ENCODE measurements at regions not wholly inside any gene's neighbourhood (a gene's known extent, or its start where the extent isn't known, plus 50 kb on each side); places are given as distances from the start of the nearest gene placed in this dataset.
A peak's percentile ranks its signal among the peaks of the same experiment; 100 is the strongest.
"Not testable (repeated sequence)": the region's sequence is repeated elsewhere in the genome, so short reads cannot be mapped to it uniquely, and the experiment has no call there.

- Histone ChIP-seq H3K9ac (ENCODE audit: low read length in 2 of 2) (no peak overlapping the region), H3K9me3 (ENCODE audit: control insufficient read depth in 2 of 2, low read length in 2 of 2) (no peaks in the 10 kb centered on the region), H3K4me1 (ENCODE audit: control insufficient read depth, insufficient read depth, low read length) (peaks cover 2% of the 10 kb centered on the region), H3K27me3 (ENCODE audit: control insufficient read depth in 1 of 2, insufficient read depth in 2 of 2, low read length in 2 of 2) (peaks cover 9 to 10% of the 10 kb centered on the region in 2 donors), H3K27ac (ENCODE audit: low read length) (no peak overlapping the region), H3K36me3 (ENCODE audit: control insufficient read depth in 2 of 2, insufficient read depth in 2 of 2, low read length in 2 of 2) (no peaks in the 10 kb centered on the region), H3K4me3 (ENCODE audit: low read length in 2 of 2) (no peak overlapping the region)
These were observed 68.4 kb upstream of the PDZD8 start for GRCh38 chr10:117443686-117444041.

- Histone ChIP-seq H3K27ac (ENCODE audit: low read length) (no peak overlapping the region), H3K9ac (ENCODE audit: low read length in 2 of 2) (no peak overlapping the region), H3K4me3 (ENCODE audit: low read length in 2 of 2) (peak overlapping the region; percentile 53 to 58), H3K9me3 (ENCODE audit: control insufficient read depth in 2 of 2, low read length in 2 of 2) (no peaks in the 10 kb centered on the region), H3K4me1 (ENCODE audit: control insufficient read depth, insufficient read depth, low read length) (peaks cover 2% of the 10 kb centered on the region), H3K36me3 (ENCODE audit: control insufficient read depth in 2 of 2, insufficient read depth in 2 of 2, low read length in 2 of 2) (no peaks in the 10 kb centered on the region), H3K27me3 (ENCODE audit: control insufficient read depth in 1 of 2, insufficient read depth in 2 of 2, low read length in 2 of 2) (peaks cover 9 to 10% of the 10 kb centered on the region in 2 donors)
These were observed 67.9 kb upstream of the PDZD8 start for GRCh38 chr10:117442944-117443685.

DNA sequence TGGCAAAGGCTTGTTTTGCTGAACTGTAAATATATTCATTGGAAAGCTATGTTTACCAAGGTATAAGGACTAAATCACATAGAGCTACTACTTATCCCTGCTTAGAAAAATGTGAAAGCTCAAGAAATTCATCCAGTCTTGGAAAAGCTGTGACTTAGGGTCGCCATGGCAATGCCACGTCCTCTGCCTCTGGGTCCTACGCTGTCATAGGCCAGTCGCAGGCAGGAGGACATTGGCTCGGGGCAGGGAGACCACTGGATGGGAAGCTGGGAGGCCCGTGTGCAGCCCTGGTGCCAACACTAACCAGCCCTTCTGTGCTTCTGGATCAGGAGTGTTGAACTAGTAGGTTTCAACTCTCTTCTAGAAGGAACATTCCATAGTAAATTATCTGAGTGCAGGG is 67.3 kb upstream of the PDZD8 start:
- Histone ChIP-seq H3K9ac (ENCODE audit: low read length in 2 of 2) (no peak overlapping the region), H3K9me3 (ENCODE audit: control insufficient read depth in 2 of 2, low read length in 2 of 2) (no peaks in the 10 kb centered on the region), H3K27me3 (ENCODE audit: control insufficient read depth in 1 of 2, insufficient read depth in 2 of 2, low read length in 2 of 2) (peaks cover 9 to 10% of the 10 kb centered on the region in 2 donors), H3K36me3 (ENCODE audit: control insufficient read depth in 2 of 2, insufficient read depth in 2 of 2, low read length in 2 of 2) (no peaks in the 10 kb centered on the region), H3K4me1 (ENCODE audit: control insufficient read depth, insufficient read depth, low read length) (peaks cover 2% of the 10 kb centered on the region), H3K27ac (ENCODE audit: low read length) (no peak overlapping the region), H3K4me3 (ENCODE audit: low read length in 2 of 2) (no peak overlapping the region)

DNA sequence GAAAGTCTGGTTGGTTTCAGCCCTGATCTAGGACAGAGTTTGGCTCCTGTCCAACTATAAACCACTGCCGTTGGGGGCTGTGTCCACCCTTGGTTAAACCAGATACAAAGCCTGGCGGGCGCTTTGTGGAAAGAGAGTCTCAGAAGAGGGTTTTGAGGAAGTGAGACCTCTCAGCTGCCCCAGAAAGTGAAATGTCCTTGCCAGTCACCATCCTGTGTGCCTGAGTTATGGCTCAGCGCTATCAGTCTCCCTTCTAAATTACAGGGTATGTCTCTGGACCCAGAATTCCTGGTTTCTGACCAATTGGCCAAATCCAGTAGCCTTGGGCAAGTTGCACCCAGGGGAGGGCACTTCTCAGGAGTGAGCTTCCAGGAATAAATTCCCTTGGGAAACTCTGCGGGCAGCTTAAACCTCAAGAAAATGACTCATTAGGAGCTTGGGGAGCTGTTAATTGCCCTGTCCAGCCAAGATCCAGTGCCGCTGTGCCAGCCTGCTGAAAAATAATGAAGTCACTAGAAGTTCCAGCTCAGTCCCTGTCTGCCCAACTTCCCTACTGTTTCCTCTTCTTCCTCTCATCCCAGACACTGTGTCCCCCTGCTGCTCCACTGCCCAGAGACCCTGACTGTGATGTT is 66.7 kb upstream of the PDZD8 start:
- Histone ChIP-seq H3K36me3 (ENCODE audit: control insufficient read depth in 2 of 2, insufficient read depth in 2 of 2, low read length in 2 of 2) (no peaks in the 10 kb centered on the region), H3K4me1 (ENCODE audit: control insufficient read depth, insufficient read depth, low read length) (peaks cover 2% of the 10 kb centered on the region), H3K27ac (ENCODE audit: low read length) (no peak overlapping the region), H3K27me3 (ENCODE audit: control insufficient read depth in 1 of 2, insufficient read depth in 2 of 2, low read length in 2 of 2) (peaks cover 9 to 10% of the 10 kb centered on the region in 2 donors), H3K4me3 (ENCODE audit: low read length in 2 of 2) (no peak overlapping the region), H3K9ac (ENCODE audit: low read length in 2 of 2) (no peak overlapping the region), H3K9me3 (ENCODE audit: control insufficient read depth in 2 of 2, low read length in 2 of 2) (no peaks in the 10 kb centered on the region)

- no peak overlapping the region for H3K9ac ChIP-seq (ENCODE audit: low read length in 2 of 2)
- no peak overlapping the region for H3K4me3 ChIP-seq (ENCODE audit: low read length in 2 of 2)
- no peaks in the 10 kb centered on the region for H3K9me3 ChIP-seq (ENCODE audit: control insufficient read depth in 2 of 2, low read length in 2 of 2)
- no peaks in the 10 kb centered on the region for H3K36me3 ChIP-seq (ENCODE audit: control insufficient read depth in 2 of 2, insufficient read depth in 2 of 2, low read length in 2 of 2)
- H3K27me3 ChIP-seq (ENCODE audit: control insufficient read depth in 1 of 2, insufficient read depth in 2 of 2, low read length in 2 of 2), result peaks cover 9 to 10% of the 10 kb centered on the region in 2 donors
- H3K4me1 ChIP-seq (ENCODE audit: control insufficient read depth, insufficient read depth, low read length), result peaks cover 2% of the 10 kb centered on the region
- H3K27ac ChIP-seq (ENCODE audit: low read length), result no peak overlapping the region
These were observed 66.1 kb upstream of the PDZD8 start for GRCh38 chr10:117441361-117441760.

DNA sequence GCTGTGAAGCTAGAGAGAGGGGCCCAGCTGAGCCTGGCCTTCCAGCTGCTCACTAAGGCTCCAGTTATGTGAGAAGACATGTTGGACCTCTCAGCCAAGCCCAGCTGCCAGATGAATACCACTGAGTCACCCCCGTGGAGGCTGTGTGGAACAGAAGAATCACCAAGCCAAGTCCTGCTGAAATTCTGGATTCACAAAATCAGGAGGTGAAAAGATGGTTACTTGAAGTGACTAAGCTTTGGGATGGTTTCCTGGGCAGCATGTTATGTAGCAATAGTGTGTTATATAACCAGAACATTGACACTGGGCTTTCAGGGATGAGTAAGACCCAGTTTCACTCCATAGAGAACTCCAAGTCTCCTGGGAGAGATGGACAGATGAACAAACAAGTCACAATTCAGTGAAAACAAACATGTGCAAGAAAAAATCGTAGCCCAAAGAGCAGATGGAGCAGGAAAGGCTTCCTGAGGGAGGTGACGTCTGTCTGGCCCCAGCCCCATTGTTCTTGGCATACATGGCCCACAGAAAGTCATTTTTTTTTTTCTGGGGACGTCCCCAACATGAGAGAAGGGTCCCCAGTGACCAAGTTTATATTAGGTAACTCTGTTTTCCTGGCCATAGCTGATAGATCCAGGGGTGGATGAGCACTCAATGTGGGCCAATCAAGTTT is 64.1 kb upstream of the PDZD8 start:
- H3K27me3 ChIP-seq (ENCODE audit: control insufficient read depth in 1 of 2, insufficient read depth in 2 of 2, low read length in 2 of 2), result peaks cover 6 to 9% of the 10 kb centered on the region in 2 donors
- H3K4me1 ChIP-seq (ENCODE audit: control insufficient read depth, insufficient read depth, low read length), result peaks cover 2% of the 10 kb centered on the region
- no peaks in the 10 kb centered on the region for H3K36me3 ChIP-seq (ENCODE audit: control insufficient read depth in 2 of 2, insufficient read depth in 2 of 2, low read length in 2 of 2)
- no peak overlapping the region for H3K9ac ChIP-seq (ENCODE audit: low read length in 2 of 2)
- H3K4me3 ChIP-seq (ENCODE audit: low read length in 2 of 2), result no peak overlapping the region
- H3K27ac ChIP-seq (ENCODE audit: low read length), result no peak overlapping the region
- no peaks in the 10 kb centered on the region for H3K9me3 ChIP-seq (ENCODE audit: control insufficient read depth in 2 of 2, low read length in 2 of 2)

- H3K27me3 ChIP-seq (ENCODE audit: control insufficient read depth in 1 of 2, insufficient read depth in 2 of 2, low read length in 2 of 2), result peaks cover 4 to 9% of the 10 kb centered on the region in 2 donors
- no peaks in the 10 kb centered on the region for H3K36me3 ChIP-seq (ENCODE audit: control insufficient read depth in 2 of 2, insufficient read depth in 2 of 2, low read length in 2 of 2)
- no peak overlapping the region for H3K27ac ChIP-seq (ENCODE audit: low read length)
- H3K9me3 ChIP-seq (ENCODE audit: control insufficient read depth in 2 of 2, low read length in 2 of 2), result peaks cover 2 to 3% of the 10 kb centered on the region in 2 donors
- H3K4me3 ChIP-seq (ENCODE audit: low read length in 2 of 2), result no peak overlapping the region
- no peaks in the 10 kb centered on the region for H3K4me1 ChIP-seq (ENCODE audit: control insufficient read depth, insufficient read depth, low read length)
- no peak overlapping the region for H3K9ac ChIP-seq (ENCODE audit: low read length in 2 of 2)
These were observed 57.6 kb upstream of the PDZD8 start for GRCh38 chr10:117432866-117433265.

DNA sequence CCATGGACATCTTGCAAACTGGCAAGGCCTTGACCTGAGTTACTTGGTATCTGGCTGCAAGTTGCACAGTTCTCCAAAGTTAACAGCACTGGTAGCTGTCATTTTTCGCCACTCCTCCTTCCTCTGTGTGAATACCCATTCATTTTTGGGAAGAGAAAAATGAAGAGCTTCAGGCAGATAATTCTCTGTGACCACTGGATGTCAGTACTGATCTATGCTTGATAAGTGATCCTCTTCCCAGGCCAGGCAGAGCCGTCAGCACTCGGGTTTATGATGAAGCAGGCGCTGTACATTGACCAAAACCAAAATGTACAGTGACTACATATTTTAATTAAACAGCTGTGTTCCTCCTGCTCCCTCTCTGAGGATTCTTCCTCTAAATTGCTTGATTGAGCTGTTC is 55.9 kb upstream of the PDZD8 start:
- H3K27me3 ChIP-seq (ENCODE audit: control insufficient read depth in 1 of 2, insufficient read depth in 2 of 2, low read length in 2 of 2), result peaks cover 4 to 9% of the 10 kb centered on the region in 2 donors
- no peak overlapping the region for H3K9ac ChIP-seq (ENCODE audit: low read length in 2 of 2)
- H3K36me3 ChIP-seq (ENCODE audit: control insufficient read depth in 2 of 2, insufficient read depth in 2 of 2, low read length in 2 of 2), result no peaks in the 10 kb centered on the region
- H3K4me1 ChIP-seq (ENCODE audit: control insufficient read depth, insufficient read depth, low read length), result no peaks in the 10 kb centered on the region
- H3K9me3 ChIP-seq (ENCODE audit: control insufficient read depth in 2 of 2, low read length in 2 of 2), result peaks cover 2 to 3% of the 10 kb centered on the region in 2 donors
- H3K27ac ChIP-seq (ENCODE audit: low read length), result no peak overlapping the region
- no peak overlapping the region for H3K4me3 ChIP-seq (ENCODE audit: low read length in 2 of 2)

GRCh38 chr10:117430535-117430934 is 55.3 kb upstream of the PDZD8 start:
- H3K4me1 ChIP-seq (ENCODE audit: control insufficient read depth, insufficient read depth, low read length); H3K9me3 ChIP-seq (ENCODE audit: control insufficient read depth in 2 of 2, low read length in 2 of 2); H3K27me3 ChIP-seq (ENCODE audit: control insufficient read depth in 1 of 2, insufficient read depth in 2 of 2, low read length in 2 of 2); H3K27ac ChIP-seq (ENCODE audit: low read length); H3K36me3 ChIP-seq (ENCODE audit: control insufficient read depth in 2 of 2, insufficient read depth in 2 of 2, low read length in 2 of 2); H3K4me3 ChIP-seq (ENCODE audit: low read length in 2 of 2); H3K9ac ChIP-seq (ENCODE audit: low read length in 2 of 2): not testable (repeated sequence)

DNA sequence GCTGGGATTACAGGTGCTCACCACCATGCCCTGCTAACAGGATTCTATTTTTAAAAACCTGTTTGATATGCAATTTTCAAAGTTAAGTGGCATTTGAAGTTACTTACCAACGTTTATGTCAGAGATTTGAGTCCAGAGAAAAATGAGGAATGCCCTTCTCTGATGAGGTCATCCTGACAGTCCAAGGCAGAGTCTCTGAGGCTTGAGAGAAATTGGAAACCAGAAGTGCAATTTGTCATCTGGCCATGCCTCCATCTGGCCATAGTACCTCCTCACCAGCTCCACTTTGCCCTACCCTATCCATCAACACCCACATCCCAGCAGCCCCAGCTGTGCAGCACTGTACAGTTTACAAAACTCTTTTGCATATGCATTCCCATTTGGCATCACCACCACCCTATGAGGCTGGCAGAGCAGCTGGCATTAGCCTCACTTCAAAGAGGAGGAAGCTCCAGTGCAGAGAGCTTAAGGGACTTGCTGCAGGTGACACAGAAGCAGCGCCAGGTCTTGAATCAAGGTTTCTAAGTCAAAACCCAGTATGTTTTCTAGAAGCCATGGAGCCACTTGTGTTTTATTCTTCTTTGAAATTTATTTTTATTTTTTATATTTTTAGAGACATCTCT is 54.5 kb upstream of the PDZD8 start:
- H3K27me3 ChIP-seq (ENCODE audit: control insufficient read depth in 1 of 2, insufficient read depth in 2 of 2, low read length in 2 of 2), result peaks cover 4 to 9% of the 10 kb centered on the region in 2 donors
- H3K4me3 ChIP-seq (ENCODE audit: low read length in 2 of 2), result no peak overlapping the region
- H3K27ac ChIP-seq (ENCODE audit: low read length), result no peak overlapping the region
- H3K4me1 ChIP-seq (ENCODE audit: control insufficient read depth, insufficient read depth, low read length), result no peaks in the 10 kb centered on the region
- H3K9me3 ChIP-seq (ENCODE audit: control insufficient read depth in 2 of 2, low read length in 2 of 2), result peaks cover 2 to 3% of the 10 kb centered on the region in 2 donors
- no peak overlapping the region for H3K9ac ChIP-seq (ENCODE audit: low read length in 2 of 2)
- no peaks in the 10 kb centered on the region for H3K36me3 ChIP-seq (ENCODE audit: control insufficient read depth in 2 of 2, insufficient read depth in 2 of 2, low read length in 2 of 2)

Measured in stomach smooth muscle (tissue), 2 donors.